Aorta (tissue), 5 donors: ENCODE measurements at regions not wholly inside any gene's neighbourhood (a gene's known extent, or its start where the extent isn't known, plus 50 kb on each side); places are given as distances from the start of the nearest gene placed in this dataset.
"Not testable (repeated sequence)": the region's sequence is repeated elsewhere in the genome, so short reads cannot be mapped to it uniquely, and the experiment has no call there.

Experiments
- ATAC-seq: fragments of 200-7000 bp; cut with Tn5 transposase; one replicate; pipeline ENCODE4 v1.9.1; 2022; ENCODE audit warnings: moderate library complexity; ENCODE audit not compliant: low FRiP score
- DNase-seq, 2 donors: peaks; one replicate each; pipeline ENCODE4 v3.0.0-alpha.2; 2020
- H3K27ac ChIP-seq, 2 donors: one replicate each; pipeline ENCODE4 v1.5.1; 2013; ENCODE audit warnings: low read length in 2 of 2, mild to moderate bottlenecking in 2 of 2, moderate library complexity in 2 of 2, control low read depth in 1 of 2, inconsistent platforms in 1 of 2, low read depth in 1 of 2
- H3K27me3 ChIP-seq, 2 donors: one replicate each; pipeline ENCODE4 v1.6.1; 2013; ENCODE audit warnings: control low read depth in 1 of 2, low read length in 1 of 2, mild to moderate bottlenecking in 1 of 2, moderate library complexity in 1 of 2; ENCODE audit not compliant: insufficient read depth in 2 of 2, control insufficient read depth in 1 of 2
- H3K36me3 ChIP-seq, 2 donors: one replicate each; pipeline ENCODE4 v1.6.1; 2013; ENCODE audit warnings: control low read depth in 1 of 2, low read length in 1 of 2, mild to moderate bottlenecking in 1 of 2; ENCODE audit not compliant: insufficient read depth in 2 of 2, control insufficient read depth in 1 of 2
- H3K4me1 ChIP-seq, 2 donors: one replicate each; pipeline ENCODE4 v1.6.1; 2013; ENCODE audit warnings: low read length in 2 of 2, control low read depth in 1 of 2, mild to moderate bottlenecking in 1 of 2, moderate library complexity in 1 of 2; ENCODE audit not compliant: insufficient read depth in 2 of 2, control insufficient read depth in 1 of 2
- H3K4me3 ChIP-seq, 2 donors: one replicate each; pipeline ENCODE4 v1.5.1; 2013; ENCODE audit warnings: low read length in 2 of 2, control low read depth in 1 of 2, mild to moderate bottlenecking in 1 of 2
- H3K9me3 ChIP-seq: one replicate; pipeline ENCODE4 v1.6.1; 2013; ENCODE audit warnings: mild to moderate bottlenecking, low read length; ENCODE audit not compliant: control insufficient read depth
- WGBS, 2 donors: extraction: QIAGEN DNeasy Blood & Tissue Kit; methylation state at CpG; one replicate each; pipeline ENCODE4 v1.1.7; 2013; 5-methylcytosine and 5-hydroxymethylcytosine counted together
- intact Hi-C, 2 donors: fragments of 100-400 bp; cut with DNase I; formaldehyde crosslinking; loops; one replicate each; pipeline versions ENCODE4 v1.14.2 to v1.15.0; 2022
- donor health status: healthy with polysubstance abuse.
- donor health status: Bipolar disorder and iron deficiency.
- donor health status: DM: no; HTN: no; CAD: no.
- donor health status: DM: no; HTN: no; CAD: no.
- donor health status: DM: yes; HTN: yes; CAD: no.

DNA sequence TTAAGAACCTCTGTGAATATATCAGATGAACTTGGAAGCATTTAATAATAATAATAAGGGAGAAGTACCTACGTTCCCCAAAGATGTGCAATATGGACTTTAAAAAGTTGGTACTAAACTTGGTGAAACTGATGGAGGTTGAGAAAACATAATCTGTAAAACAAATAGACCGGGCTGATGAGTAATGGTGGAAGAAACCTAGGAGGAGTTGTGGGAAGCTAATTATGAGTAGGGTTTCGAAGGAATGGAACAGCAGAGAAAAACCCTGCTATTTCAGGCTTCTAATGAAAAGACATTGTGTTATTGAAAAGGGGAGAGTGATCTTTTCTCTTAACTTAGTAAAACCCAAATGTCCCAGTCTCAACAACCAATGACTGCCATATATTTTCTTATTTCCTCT, 229.3 kb downstream of the PCSK1 start:
- no peaks in the 10 kb centered on the region for H3K9me3 ChIP-seq
- no peak for DNase-seq
- intact Hi-C loops: loop anchor here in 1 of 2 donors (5.0 kb wide), 1 partner anchor 86 kb away; no protein-coding TSS in a partner anchor
- H3K4me3 ChIP-seq: no peak overlapping the region
- H3K27me3 ChIP-seq: no peaks in the 10 kb centered on the region
- 49 to 61% methylated on average over 3 of the region's 3 CpGs for WGBS, 2 donors
- H3K27ac ChIP-seq: no peak overlapping the region
- no peaks in the 10 kb centered on the region for H3K36me3 ChIP-seq
- ATAC-seq: no peak
- H3K4me1 ChIP-seq: no peaks in the 10 kb centered on the region

DNA sequence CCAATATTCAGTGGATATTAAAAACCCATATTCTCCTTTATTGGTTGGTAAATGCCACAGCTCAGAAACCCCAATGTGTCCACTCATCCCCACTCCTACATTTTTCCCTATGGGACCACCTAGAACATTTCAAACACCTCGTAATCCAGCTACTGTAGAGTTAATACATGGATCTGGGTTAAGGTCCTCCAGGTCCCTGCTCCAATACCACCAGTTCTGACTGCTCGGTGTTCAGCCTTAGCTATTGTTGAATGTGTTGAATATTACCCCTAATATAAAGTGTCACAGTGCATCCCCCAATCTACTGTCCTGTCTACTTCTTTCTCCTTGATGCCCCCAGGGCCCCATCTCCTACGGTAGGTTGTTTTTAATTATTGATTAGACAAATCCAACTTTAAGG, 231.5 kb downstream of the PCSK1 start:
- Histone ChIP-seq H3K4me1 (no peaks in the 10 kb centered on the region), H3K27ac (no peak overlapping the region), H3K27me3 (no peaks in the 10 kb centered on the region), H3K36me3 (no peaks in the 10 kb centered on the region), H3K4me3 (no peak overlapping the region), H3K9me3 (no peaks in the 10 kb centered on the region)
- intact Hi-C loops: loop anchor here in 1 of 2 donors (5.0 kb wide), 1 partner anchor 84 kb away; no protein-coding TSS in a partner anchor
- no peak for DNase-seq
- 94 to 96% methylated on average over 3 of the region's 3 CpGs for WGBS, 2 donors
- ATAC-seq: no peak

GRCh38 chr5:96200641-96201040, 232.4 kb downstream of the PCSK1 start:
- Histone ChIP-seq H3K4me3 (no peak overlapping the region), H3K27me3 (no peaks in the 10 kb centered on the region), H3K36me3 (no peaks in the 10 kb centered on the region), H3K27ac (no peak overlapping the region), H3K9me3 (no peaks in the 10 kb centered on the region), H3K4me1 (no peaks in the 10 kb centered on the region)
- DNase-seq: no peak
- WGBS, 2 donors: 2 to 4% methylated on average over 1 of the region's 1 CpG
- no peak for ATAC-seq
- intact Hi-C loops: loop anchor here in 1 of 2 donors (5.0 kb wide), 1 partner anchor 83 kb away; no protein-coding TSS in a partner anchor

- Histone ChIP-seq H3K4me1 (no peaks in the 10 kb centered on the region), H3K27me3 (no peaks in the 10 kb centered on the region), H3K4me3 (no peak overlapping the region), H3K36me3 (no peaks in the 10 kb centered on the region), H3K27ac (no peak overlapping the region), H3K9me3 (no peaks in the 10 kb centered on the region)
- 89 to 91% methylated on average over 4 of the region's 4 CpGs for WGBS, 2 donors
- ATAC-seq (no peak), DNase-seq (no peak)
- intact Hi-C loops: loop anchor here in 1 of 2 donors (5.0 kb wide), 1 partner anchor 82 kb away; no protein-coding TSS in a partner anchor
Observed at GRCh38 chr5:96199713-96200183, 233.3 kb downstream of the PCSK1 start.

GRCh38 chr5:96198356-96199058, 234.5 kb downstream of the PCSK1 start:
- ATAC-seq (no peak), DNase-seq (no peak)
- 59 to 61% methylated on average over 3 of the region's 3 CpGs for WGBS, 2 donors
- no peak overlapping the region for H3K27ac ChIP-seq
- no peaks in the 10 kb centered on the region for H3K9me3 ChIP-seq
- H3K4me1 ChIP-seq: no peaks in the 10 kb centered on the region
- H3K36me3 ChIP-seq: no peaks in the 10 kb centered on the region
- no peak overlapping the region for H3K4me3 ChIP-seq
- H3K27me3 ChIP-seq: no peaks in the 10 kb centered on the region
- intact Hi-C loops: no loop called here

DNA sequence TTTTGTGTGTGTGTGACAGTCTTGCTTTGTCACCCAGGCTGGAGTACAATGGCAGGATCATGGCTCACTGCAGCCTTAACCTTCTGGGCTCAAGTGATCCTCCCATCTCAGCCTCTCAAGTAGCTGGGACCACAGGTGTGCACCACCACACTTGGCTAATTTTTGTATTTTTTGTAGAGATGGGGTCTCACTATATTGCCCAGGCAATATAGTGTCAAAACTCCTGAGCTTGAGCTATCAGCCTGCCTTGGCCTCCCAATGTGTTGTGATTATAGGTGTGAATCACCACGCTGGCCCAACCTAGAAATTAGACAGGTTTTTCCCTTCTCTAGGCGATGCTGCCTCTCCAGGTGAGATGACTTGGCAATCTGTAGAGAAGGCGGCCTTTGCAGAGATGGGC, 235.3 kb downstream of the PCSK1 start:
- WGBS, 2 donors: 97 to 100% methylated on average over 3 of the region's 3 CpGs
- DNase-seq: not testable (repeated sequence)

DNA sequence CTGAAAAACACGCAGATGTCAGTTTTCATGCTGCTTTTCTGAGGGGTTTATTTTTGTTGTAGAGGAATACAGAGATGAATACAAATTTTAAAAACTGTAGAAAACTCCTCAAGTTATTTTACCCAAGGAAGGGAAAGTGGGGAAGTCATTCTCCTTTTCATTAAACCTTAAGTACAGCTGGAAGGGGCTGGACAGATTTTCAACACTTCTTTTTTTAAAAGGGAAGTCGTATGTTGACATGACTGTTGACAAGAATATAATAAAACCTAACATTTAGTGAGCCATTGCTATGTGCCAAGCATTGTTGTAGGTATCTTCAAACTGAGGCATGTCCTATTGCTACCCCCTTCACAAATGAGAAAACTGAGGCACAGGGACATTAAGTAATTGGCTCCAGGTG, 235.7 kb upstream of the ELL2 start:
- Histone ChIP-seq H3K4me1 (no peaks in the 10 kb centered on the region), H3K36me3 (no peaks in the 10 kb centered on the region), H3K27ac (no peak overlapping the region), H3K9me3 (no peaks in the 10 kb centered on the region), H3K4me3 (no peak overlapping the region), H3K27me3 (no peaks in the 10 kb centered on the region)
- 58 to 62% methylated on average over 2 of the region's 2 CpGs for WGBS, 2 donors
- ATAC-seq (no peak), DNase-seq (no peak)
- intact Hi-C loops: no loop called here

More for the DNA sequence above, 235.3 kb downstream of the PCSK1 start:
- H3K27me3 ChIP-seq, H3K36me3 ChIP-seq, H3K27ac ChIP-seq, ATAC-seq, H3K4me3 ChIP-seq, H3K9me3 ChIP-seq, intact Hi-C loops, H3K4me1 ChIP-seq: not testable (repeated sequence)

GRCh38 chr5:96196890-96197289, 235.2 kb upstream of the ELL2 start:
- DNase-seq (no peak), ATAC-seq (no peak)
- H3K4me3 ChIP-seq: no peak overlapping the region
- H3K36me3 ChIP-seq: no peaks in the 10 kb centered on the region
- intact Hi-C loops: no loop called here
- H3K4me1 ChIP-seq: no peaks in the 10 kb centered on the region
- H3K27me3 ChIP-seq: no peaks in the 10 kb centered on the region
- 8 to 31% methylated on average over 1 of the region's 1 CpG for WGBS, 2 donors
- H3K9me3 ChIP-seq: no peaks in the 10 kb centered on the region
- no peak overlapping the region for H3K27ac ChIP-seq

DNA sequence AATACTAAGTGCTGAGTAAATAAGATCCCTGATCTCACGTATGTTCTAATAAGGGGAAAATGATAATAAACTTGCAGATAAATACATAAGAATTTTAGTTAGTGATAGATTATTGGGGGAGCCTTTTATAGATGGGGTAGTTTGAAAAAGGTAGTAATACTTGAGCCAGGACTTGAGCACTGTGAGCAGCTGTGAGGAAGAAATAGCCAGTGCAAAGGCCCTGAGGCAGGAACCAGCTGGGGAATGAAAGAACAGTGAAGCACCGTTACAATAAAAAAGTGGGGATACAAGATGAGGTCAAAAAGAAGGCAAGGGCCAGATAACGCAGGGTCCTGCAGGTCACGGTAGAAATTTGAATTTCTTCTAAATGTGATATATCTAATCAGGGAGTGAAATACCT, 234.8 kb upstream of the ELL2 start:
- no peak for ATAC-seq
- H3K27me3 ChIP-seq: no peaks in the 10 kb centered on the region
- H3K4me1 ChIP-seq: no peaks in the 10 kb centered on the region
- H3K9me3 ChIP-seq: no peaks in the 10 kb centered on the region
- intact Hi-C loops: no loop called here
- no peak overlapping the region for H3K4me3 ChIP-seq
- no peak overlapping the region for H3K27ac ChIP-seq
- 87 to 91% methylated on average over 4 of the region's 4 CpGs for WGBS, 2 donors
- DNase-seq: no peak
- H3K36me3 ChIP-seq: no peaks in the 10 kb centered on the region
